NCI-H748 (cell line): ENCODE measurements at regions not wholly inside any gene's neighbourhood (a gene's known extent, or its start where the extent isn't known, plus 50 kb on each side); places are given as distances from the start of the nearest gene placed in this dataset.
A peak's percentile ranks its signal among the peaks of the same experiment; 100 is the strongest.
"Not testable (repeated sequence)": the region's sequence is repeated elsewhere in the genome, so short reads cannot be mapped to it uniquely, and the experiment has no call there.

Experiments used
- DNase-seq: peaks from one replicate; lab custom pipeline; 2025; ENCODE audit not compliant: unreplicated experiment; lab: John Stamatoyannopoulos, UW

GRCh38 chr5:67657055-67657454 lies 460.5 kb upstream of the CD180 start:
- DNase-seq, result no peak

DNA sequence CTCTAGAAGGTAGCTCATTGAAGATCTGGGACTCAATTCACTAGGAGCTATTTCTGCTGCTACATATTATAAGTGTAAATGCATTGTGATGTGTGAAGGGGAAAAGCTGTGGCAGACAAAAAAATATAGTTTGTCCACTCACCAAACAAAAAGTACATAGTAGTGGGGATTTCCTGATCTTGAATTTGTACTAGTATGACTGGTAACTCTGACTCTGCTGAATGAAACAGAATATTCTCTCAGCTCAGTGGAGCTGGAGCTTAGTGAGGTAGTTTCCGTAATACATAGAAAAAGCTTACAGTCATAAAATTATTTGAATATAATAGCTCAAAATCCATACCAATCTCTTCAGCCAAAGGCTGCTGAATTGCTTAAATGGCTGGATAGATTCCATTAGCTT lies 455.6 kb upstream of the CD180 start:
- DNase-seq, result no peak

- no peak for DNase-seq
Observed at GRCh38 chr5:67651180-67651579, 454.6 kb upstream of the CD180 start.

- DNase-seq, result peak; percentile 57
Observed at GRCh38 chr5:67648201-67648671, 451.6 kb upstream of the CD180 start.

- no peak for DNase-seq
Observed at GRCh38 chr5:67647772-67648171, 451.2 kb upstream of the CD180 start.

- no peak for DNase-seq
Observed at GRCh38 chr5:67644221-67644920, 447.8 kb upstream of the CD180 start.

DNA sequence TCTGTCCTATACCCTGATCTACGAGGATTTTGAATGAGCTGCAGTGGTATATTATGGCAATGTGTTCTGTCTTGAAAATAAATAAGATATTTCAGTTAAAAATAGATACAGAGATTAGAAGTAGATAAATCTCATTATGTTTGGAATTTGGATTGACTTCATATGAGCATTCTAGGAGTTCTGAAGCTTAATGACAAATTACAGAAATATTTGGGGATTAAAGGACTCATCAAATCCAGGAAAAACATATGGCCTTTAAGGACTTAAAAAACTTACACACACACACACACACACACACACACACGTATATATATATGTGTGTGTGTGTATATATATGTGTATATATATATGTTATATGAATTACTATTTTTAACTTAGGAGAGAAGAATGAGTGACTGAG lies 446.9 kb upstream of the CD180 start:
- no peak for DNase-seq

DNA sequence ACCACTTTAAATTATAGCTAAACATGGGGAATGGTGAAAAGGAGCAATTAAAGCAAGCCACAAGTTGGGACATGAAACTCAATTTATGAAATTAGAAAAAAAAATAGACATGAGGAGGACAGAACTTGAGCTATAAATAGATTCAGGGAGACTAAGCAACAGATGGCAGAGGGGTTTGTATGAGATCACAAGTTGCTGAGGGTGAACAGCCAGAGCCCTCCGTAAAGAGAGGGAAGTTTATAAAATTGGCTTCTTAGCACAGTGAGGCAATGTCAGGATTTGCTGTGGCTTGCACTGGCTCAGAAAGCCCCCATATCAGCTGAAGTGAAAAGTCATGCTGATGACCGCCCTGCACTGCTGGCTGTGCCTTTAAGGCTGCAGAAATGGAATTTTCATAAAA lies 443.4 kb upstream of the CD180 start:
- no peak for DNase-seq

DNA sequence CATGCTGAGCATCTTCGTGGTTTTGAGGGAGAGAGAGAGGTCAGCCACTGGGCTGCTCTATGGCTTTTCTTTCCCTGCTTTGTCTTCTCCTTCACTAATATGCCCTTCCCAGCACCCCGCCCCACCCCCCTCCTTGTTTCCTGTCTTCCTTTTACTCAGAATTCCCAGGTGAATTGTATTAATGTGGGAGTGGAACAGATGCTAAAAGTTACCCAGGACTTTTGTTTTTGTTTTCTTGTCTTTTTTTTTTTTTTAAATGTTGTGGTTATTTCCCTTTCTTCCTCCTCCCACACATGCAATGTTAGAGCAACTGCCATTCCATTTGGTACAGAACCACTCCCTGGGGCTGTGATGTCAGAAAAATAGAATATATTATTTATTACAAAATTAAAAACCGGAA lies 442.7 kb upstream of the CD180 start:
- DNase-seq, result no peak

GRCh38 chr5:67636850-67637524 lies 440.4 kb upstream of the CD180 start:
- DNase-seq, result no peak

DNA sequence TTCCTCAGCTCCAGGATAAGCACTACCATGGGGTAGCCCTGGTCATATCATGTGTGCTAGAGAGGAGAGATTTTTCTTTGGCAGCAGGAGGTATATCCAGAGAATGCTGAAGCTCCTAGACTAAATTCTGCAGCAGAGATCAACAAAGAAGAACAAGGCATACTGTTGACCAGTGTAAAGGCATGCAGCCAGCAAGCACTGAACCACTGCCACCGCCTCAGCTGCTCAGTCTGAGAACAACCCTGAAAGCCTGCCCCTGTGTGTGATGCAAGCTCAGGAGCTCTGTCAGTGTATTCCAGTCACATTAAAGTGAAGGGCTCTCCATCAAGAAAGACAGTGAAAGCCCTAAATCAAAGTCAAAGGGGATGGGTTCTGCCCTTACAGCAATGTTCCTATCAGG lies 439.5 kb upstream of the CD180 start:
- DNase-seq, result no peak

DNA sequence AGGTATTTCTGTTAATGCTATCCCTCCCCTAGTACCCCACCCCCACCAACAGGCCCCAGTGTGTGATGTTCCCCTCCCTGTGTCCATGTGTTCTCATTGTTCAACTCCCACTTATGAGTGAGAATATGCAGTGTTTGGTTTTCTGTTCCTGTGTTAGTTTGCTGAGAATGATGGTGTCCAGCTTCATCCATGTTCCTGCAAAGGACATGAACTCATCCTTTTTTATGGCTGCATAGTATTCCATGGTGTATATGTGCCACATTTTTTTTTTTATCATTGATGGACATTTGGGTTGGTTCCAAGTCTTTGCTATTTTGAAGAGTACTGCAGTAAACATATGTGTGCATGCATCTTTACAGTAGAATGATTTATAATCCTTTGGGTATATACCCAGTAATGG lies 430.5 kb upstream of the CD180 start:
- DNase-seq, result not testable (repeated sequence)

GRCh38 chr5:67623078-67623477 lies 426.5 kb upstream of the CD180 start:
- no peak for DNase-seq

- peak; percentile 75 for DNase-seq
Observed at GRCh38 chr5:67620424-67621397, 424.1 kb upstream of the CD180 start.

DNA sequence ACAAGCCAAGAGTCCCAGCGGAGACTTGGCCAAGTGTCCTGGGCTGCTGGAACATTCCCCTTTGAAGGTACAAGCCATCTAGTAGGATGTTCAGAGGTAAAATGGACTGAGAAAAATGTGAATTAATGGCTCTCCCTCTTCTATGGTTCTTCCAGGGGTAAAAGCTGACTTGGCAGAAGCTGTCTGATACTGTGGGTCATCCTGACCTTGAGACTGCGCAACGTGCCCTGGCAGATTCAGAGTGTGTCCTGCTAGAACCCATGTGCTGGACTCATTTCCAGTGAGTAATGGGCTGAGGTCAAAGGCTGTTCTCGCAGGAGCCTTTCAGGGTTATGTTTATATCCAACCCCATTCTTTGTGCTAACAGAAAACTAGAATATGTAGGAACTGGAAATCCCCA lies 423.0 kb upstream of the CD180 start:
- no peak for DNase-seq

DNA sequence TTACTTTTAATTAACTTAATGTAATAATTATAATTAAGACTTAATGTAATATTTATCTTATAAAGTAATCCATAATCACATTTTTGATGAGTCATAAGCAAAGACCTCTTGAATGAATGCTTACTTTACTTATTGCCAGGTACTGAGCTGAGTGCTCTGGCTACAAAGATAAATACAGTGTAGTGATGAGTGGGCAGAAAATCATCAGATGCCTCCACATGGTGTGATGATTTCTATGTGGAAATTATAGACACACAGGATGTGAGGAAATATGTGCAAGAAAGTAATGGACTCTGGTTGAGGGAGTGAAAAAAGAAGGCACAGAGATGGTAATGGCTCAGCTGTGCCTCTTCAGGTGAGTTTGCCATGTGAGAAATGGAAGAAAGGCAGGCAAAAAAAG lies 422.6 kb upstream of the CD180 start:
- DNase-seq, result no peak

DNA sequence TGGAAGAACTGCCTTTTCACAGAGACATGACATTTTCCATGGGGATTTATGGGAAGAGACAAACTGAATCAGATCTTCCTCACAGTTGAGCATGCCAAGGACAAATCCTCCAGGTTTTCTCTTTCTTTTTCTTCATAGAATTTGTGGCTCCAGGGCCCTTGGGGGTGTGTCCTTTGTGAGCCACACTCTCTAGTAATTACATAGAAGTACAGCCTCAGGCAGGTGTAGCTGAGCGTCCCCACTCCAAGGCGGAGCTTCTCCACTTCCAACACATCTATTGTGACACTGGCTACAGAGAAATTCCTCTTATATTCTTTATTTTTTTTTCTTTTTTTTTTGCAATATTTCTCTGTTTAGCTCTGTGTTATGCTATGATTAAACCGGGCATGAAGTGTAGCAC lies 420.5 kb upstream of the CD180 start:
- peak; percentile 69 for DNase-seq

DNA sequence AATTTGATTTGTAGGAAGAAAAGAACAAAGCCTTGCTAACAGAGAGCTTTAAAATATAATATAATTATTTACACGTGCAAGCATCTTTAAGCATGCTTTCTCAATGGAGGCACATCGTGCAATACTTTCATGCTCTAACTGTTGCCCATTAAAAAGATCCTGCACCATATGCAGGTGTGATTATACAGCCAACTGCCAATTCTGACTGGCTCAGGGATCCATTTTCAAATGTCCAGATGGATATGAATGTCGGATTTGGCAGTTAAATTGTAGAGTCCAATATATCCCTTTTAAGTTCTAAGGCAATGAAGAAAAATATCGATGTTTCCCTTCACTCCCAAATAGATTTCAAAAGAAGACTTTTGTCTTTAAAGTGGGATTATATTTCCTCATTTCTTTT lies 416.4 kb upstream of the CD180 start:
- DNase-seq, result no peak

GRCh38 chr5:67610186-67610912 lies 413.8 kb upstream of the CD180 start:
- no peak for DNase-seq

GRCh38 chr5:67607958-67608357 lies 411.4 kb upstream of the CD180 start:
- DNase-seq, result no peak

- no peak for DNase-seq
Observed at GRCh38 chr5:67606586-67606947, 410.0 kb upstream of the CD180 start.
